H1 (cell line): ENCODE measurements at regions not wholly inside any gene's neighbourhood (a gene's known extent, or its start where the extent isn't known, plus 50 kb on each side); places are given as distances from the start of the nearest gene placed in this dataset.

Experiments used
- CHD7 ChIP-seq: fragments of 300-600 bp; sonication (generic); IDR thresholded peaks from 2 replicates; pipeline ENCODE4 v1.7.1; 2012; ENCODE audit warnings: low read length, moderate library complexity, mild to moderate bottlenecking, inconsistent platforms; ENCODE audit not compliant: insufficient replicate concordance
- CREB1 ChIP-seq: IDR thresholded peaks from 2 replicates; pipeline ENCODE4 v1.6.1; 2012; ENCODE audit warnings: inconsistent platforms
- CTBP2 ChIP-seq: IDR thresholded peaks from 2 replicates; pipeline ENCODE4 v1.7.0; 2011; ENCODE audit warnings: borderline replicate concordance, mild to moderate bottlenecking, moderate library complexity, mixed read lengths, low read length; ENCODE audit not compliant: insufficient read depth, insufficient read length
- EP300 ChIP-seq, 2 experiments: IDR thresholded peaks; 1 replicate in 1 of 2; 2 replicates in 1 of 2; pipeline ENCODE4 v1.6.1; 2011 to 2012; ENCODE audit warnings: low read depth in 2 of 2, low read length in 2 of 2, mild to moderate bottlenecking in 2 of 2, borderline replicate concordance in 1 of 2, inconsistent platforms in 1 of 2, moderate library complexity in 1 of 2
- POLR2AphosphoS5 ChIP-seq: IDR thresholded peaks from 2 replicates; pipeline ENCODE4 v1.6.1; 2011; ENCODE audit warnings: low read depth, low read length
- SAP30 ChIP-seq: fragments of 300-600 bp; sonication (generic); IDR thresholded peaks from 2 replicates; pipeline ENCODE4 v1.7.1; 2012; ENCODE audit warnings: low read length, moderate library complexity, mild to moderate bottlenecking, inconsistent platforms; ENCODE audit not compliant: insufficient read depth, insufficient replicate concordance
- SP4 ChIP-seq: IDR thresholded peaks from 2 replicates; pipeline ENCODE4 v1.6.1; 2012; ENCODE audit warnings: low read length, inconsistent platforms
- TAF1 ChIP-seq: IDR thresholded peaks from 2 replicates; pipeline ENCODE4 v1.6.1; 2011; ENCODE audit warnings: mild to moderate bottlenecking, low read depth, low read length
- USF2 ChIP-seq: IDR thresholded peaks from 2 replicates; pipeline ENCODE4 v1.6.1; 2011; ENCODE audit warnings: low read length, improper control_type of control experiment
- ZNF274 ChIP-seq: IDR thresholded peaks from 2 replicates; pipeline ENCODE4 v1.7.0; 2012; ENCODE audit warnings: low read length, borderline replicate concordance; ENCODE audit errors: extremely low read depth

GRCh38 chr4:45120163-45120562, 393.8 kb upstream of the GNPDA2 start (continued):
- TF ChIP-seq CHD7 (no peak), CREB1 (no peak), POLR2AphosphoS5 (no peak), EP300 (IDR thresholded peaks at IDR 0.05; ENCODE audit: borderline replicate concordance in 1 of 2, low read depth in 2 of 2, low read length in 2 of 2) (no peak), CTBP2 (no peak), TAF1 (no peak), ZNF274 (no peak), SAP30 (no peak), USF2 (no peak), SP4 (no peak)
